ENCODE measurements at regions not wholly inside any gene's neighbourhood (a gene's known extent, or its start where the extent isn't known, plus 50 kb on each side); places are given as distances from the start of the nearest gene placed in this dataset.

DNA sequence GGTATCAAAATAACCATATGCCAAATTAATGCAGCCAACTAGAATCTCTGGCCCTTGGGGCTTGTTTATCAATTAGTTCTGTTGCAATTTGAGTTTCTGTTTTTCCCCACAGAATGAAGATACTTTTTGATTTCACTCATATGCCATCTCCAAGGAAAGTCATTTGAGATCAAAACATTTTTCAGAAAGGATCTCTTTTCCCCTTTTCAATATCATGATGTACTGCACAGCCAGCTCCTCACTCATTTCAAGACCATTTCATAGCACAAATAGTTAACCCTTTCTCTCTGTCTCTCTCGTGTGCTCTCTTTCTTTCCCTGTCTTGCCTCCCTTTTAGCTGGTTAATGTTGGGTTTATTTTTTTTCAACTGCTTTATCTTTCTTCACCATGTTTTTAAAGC, 387.3 kb downstream of the STK39 start:
- no peaks in the 10 kb centered on the region for H3K36me3 Mint-ChIP-seq
- DNase-seq: no peak
- no peak overlapping the region for H3K4me3 Mint-ChIP-seq
- CTCF ChIA-PET: interaction anchor here (0.7 kb wide), 1 partner anchor 258 kb away, joined by 3 read pairs; no protein-coding TSS in a partner anchor
- no peak overlapping the region for H3K27ac Mint-ChIP-seq
- H3K9me3 Mint-ChIP-seq: no peaks in the 10 kb centered on the region
- intact Hi-C loops (cut with micrococcal nuclease): no loop called here
- peaks cover 12% of the 10 kb centered on the region for H3K4me1 Mint-ChIP-seq (ENCODE audit: low read depth)
- POLR2A ChIA-PET: no interaction called here
- peaks cover 2% of the 10 kb centered on the region for H3K27me3 Mint-ChIP-seq

DNA sequence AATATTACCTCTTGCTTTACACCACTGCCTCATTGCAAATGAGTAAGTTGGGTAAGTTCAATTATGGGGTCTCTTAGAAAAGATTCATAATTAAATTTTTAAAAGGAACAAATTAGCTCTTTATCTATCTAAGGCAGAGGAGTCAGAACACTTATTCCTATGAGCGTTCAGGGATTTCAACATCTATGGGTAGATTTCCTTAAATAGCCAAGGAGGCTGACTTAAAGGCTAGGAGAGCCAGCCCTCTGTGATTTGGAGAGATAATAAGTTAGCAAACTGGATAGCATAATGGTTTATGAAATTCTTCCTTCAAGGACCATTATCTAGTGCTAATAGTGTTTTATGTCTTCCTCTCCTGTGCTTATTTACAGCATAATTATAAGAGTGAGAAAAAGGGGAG, 387.7 kb downstream of the STK39 start:
- CTCF ChIA-PET: interaction anchor here (0.7 to 1.8 kb wide), 2 partner anchors 258 to 259 kb away, joined by 3 to 7 read pairs; no protein-coding TSS in a partner anchor
- Mint-ChIP-seq H3K9me3 (no peaks in the 10 kb centered on the region), H3K27ac (no peak overlapping the region), H3K4me1 (ENCODE audit: low read depth) (peaks cover 12% of the 10 kb centered on the region), H3K27me3 (peaks cover 2% of the 10 kb centered on the region), H3K4me3 (no peak overlapping the region), H3K36me3 (no peaks in the 10 kb centered on the region)
- POLR2A ChIA-PET: no interaction called here
- intact Hi-C loops (cut with micrococcal nuclease): no loop called here
- no peak for DNase-seq

DNA sequence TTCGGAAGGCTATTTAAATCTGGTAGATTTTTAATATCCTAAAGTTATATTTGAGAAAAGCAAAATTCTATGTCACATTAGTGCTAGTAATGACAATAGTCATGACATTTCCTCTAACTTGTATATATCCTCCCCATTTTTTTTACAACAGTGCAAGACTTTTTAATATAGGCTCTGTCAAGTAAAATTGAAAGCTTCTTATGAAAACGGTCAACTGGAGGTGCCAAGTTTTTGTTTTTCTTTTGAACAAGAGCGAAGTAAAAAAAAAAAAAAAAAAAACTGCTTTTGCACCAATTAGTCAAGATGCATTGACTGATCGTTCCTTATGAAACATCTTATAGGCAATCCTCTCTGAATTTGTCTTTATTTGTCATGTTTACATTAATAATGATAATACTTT, 389.3 kb downstream of the STK39 start:
- Mint-ChIP-seq H3K36me3 (no peaks in the 10 kb centered on the region), H3K9me3 (no peaks in the 10 kb centered on the region), H3K4me3 (no peak overlapping the region), H3K27ac (no peak overlapping the region), H3K27me3 (peaks cover 2% of the 10 kb centered on the region), H3K4me1 (ENCODE audit: low read depth) (peaks cover 8% of the 10 kb centered on the region)
- intact Hi-C loops (cut with micrococcal nuclease): no loop called here
- no peak for DNase-seq
- CTCF ChIA-PET: interaction anchor here (1.8 kb wide), 1 partner anchor 260 kb away, joined by 7 read pairs; no protein-coding TSS in a partner anchor
- POLR2A ChIA-PET: no interaction called here

DNA sequence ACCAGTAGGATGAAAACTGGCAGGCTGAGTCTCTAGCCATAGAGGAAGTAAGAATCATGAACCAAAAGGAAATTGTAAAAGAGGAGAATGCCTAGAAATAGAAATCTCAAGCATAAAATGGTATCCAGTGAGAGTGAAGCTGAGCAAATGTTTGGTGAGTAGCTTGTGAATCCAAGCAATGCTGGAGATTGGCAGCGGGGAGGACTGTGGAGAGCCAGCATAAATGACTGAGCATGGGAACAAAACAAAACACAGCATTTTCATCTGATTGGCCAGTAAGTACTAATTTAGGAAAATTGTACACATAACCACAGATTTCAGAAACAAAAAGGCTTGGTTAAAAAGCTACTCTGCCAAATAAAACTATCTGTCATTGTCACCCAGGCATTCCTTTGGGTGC, 390.0 kb downstream of the STK39 start:
- no peak overlapping the region for H3K4me3 Mint-ChIP-seq
- no peaks in the 10 kb centered on the region for H3K36me3 Mint-ChIP-seq
- POLR2A ChIA-PET: no interaction called here
- intact Hi-C loops (cut with micrococcal nuclease): no loop called here
- H3K9me3 Mint-ChIP-seq: no peaks in the 10 kb centered on the region
- CTCF ChIA-PET: no interaction called here
- H3K27me3 Mint-ChIP-seq: peaks cover 2% of the 10 kb centered on the region
- no peak for DNase-seq
- H3K27ac Mint-ChIP-seq: no peak overlapping the region
- H3K4me1 Mint-ChIP-seq (ENCODE audit: low read depth): peaks cover 2% of the 10 kb centered on the region

DNA sequence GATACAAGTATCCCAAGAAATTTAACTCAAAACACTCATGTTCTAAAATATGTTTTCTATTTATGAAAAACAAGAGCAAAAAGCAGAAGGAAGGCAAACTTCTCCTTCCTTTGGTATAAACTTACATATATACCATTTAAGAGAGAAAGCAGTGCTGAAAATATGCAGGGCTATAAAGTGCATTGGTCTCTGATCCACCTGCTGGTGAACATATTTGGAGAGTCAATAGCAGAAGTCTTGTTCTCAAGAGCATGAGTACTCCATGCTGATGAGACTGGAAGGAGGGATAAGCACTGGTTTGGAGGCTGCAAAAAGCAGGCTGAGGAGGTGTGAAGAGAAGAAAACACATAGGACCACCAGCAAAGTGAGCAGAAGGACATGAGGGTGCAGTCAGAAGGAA, 391.2 kb downstream of the STK39 start:
- H3K27me3 Mint-ChIP-seq: peaks cover 3% of the 10 kb centered on the region
- CTCF ChIA-PET: no interaction called here
- no peak overlapping the region for H3K4me3 Mint-ChIP-seq
- no peaks in the 10 kb centered on the region for H3K9me3 Mint-ChIP-seq
- intact Hi-C loops (cut with micrococcal nuclease): no loop called here
- DNase-seq: no peak
- POLR2A ChIA-PET: no interaction called here
- no peaks in the 10 kb centered on the region for H3K4me1 Mint-ChIP-seq (ENCODE audit: low read depth)
- H3K36me3 Mint-ChIP-seq: no peaks in the 10 kb centered on the region
- H3K27ac Mint-ChIP-seq: no peak overlapping the region

DNA sequence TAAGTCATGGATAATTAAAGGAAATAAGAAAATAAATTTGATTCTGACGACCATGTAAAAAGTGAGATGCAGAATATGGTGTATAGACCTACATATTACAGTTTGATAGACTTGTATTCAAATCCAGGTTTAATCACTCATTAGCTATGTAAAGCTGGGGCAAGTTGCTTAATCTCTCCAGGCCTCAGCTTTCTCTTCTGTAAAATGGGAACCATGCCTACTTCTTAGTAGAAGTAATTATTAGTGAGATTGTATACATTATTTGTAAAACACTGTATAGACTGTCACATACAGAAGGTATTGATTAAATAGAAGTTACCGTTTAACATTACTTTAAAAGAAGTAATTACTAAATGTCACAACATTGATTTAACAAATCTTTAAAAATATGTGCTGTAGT, 392.2 kb downstream of the STK39 start:
- no peak overlapping the region for H3K27ac Mint-ChIP-seq
- H3K4me1 Mint-ChIP-seq (ENCODE audit: low read depth): no peaks in the 10 kb centered on the region

DNA sequence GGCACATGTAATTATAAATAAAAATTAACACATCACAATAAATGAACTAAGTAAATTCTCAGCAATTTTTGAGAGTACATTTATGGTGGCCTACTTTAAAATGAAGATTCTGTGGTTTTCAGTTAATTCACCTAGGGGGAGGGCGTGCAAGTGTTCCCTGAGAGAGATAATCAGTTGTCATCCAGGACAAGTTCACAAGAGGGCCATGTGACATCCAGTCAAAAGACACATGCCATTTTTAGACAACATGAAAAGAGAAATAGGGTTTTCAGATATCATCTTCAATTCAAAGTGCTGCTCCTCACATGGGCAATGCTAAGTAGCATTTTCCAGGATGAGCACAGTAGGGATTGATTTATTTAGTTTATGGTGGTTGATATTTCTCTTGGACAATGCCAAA, 393.7 kb downstream of the STK39 start:
- intact Hi-C loops (cut with micrococcal nuclease): no loop called here
- H3K4me3 Mint-ChIP-seq: no peak overlapping the region
- no peaks in the 10 kb centered on the region for H3K36me3 Mint-ChIP-seq
- H3K27ac Mint-ChIP-seq: no peak overlapping the region
- ChIA-PET POLR2A (no interaction called here), CTCF (no interaction called here)
- H3K4me1 Mint-ChIP-seq (ENCODE audit: low read depth): no peaks in the 10 kb centered on the region
- H3K27me3 Mint-ChIP-seq: peaks cover 2% of the 10 kb centered on the region
- DNase-seq: no peak
- H3K9me3 Mint-ChIP-seq: peaks cover 2% of the 10 kb centered on the region

More for the DNA sequence above, 392.2 kb downstream of the STK39 start:
- no peaks in the 10 kb centered on the region for H3K9me3 Mint-ChIP-seq
- CTCF ChIA-PET: interaction anchor here (0.5 kb wide), 1 partner anchor 9 kb away, joined by 3 read pairs; no protein-coding TSS in a partner anchor
- POLR2A ChIA-PET: no interaction called here
- no peak for DNase-seq
- peaks cover 2% of the 10 kb centered on the region for H3K27me3 Mint-ChIP-seq
- intact Hi-C loops (cut with micrococcal nuclease): no loop called here
- H3K36me3 Mint-ChIP-seq: no peaks in the 10 kb centered on the region
- no peak overlapping the region for H3K4me3 Mint-ChIP-seq

DNA sequence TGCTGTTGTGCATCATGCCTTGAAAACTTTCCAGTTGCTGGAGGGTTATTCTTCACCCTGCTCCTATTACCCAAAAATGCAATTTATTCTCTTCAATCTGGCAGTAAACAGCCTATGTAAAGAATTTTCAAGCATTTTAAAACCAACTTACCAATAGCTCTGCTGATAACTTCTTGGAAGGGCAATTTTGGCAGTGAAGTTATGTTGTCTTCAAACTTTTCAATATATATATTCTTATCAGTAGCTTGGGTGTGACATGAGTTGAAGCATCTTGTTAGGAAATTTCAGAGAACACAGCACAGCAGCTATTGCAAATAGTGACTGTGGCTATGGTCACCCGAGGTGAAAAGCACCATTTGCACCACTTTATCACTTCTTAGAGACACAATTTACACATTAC, 395.5 kb downstream of the STK39 start:
- CTCF ChIA-PET: interaction anchor here (0.8 kb wide), 1 partner anchor 267 kb away, joined by 3 read pairs; no protein-coding TSS in a partner anchor
- Mint-ChIP-seq H3K36me3 (no peaks in the 10 kb centered on the region), H3K27ac (no peak overlapping the region), H3K4me3 (no peak overlapping the region), H3K27me3 (peaks cover 2% of the 10 kb centered on the region), H3K4me1 (ENCODE audit: low read depth) (no peaks in the 10 kb centered on the region), H3K9me3 (peaks cover 2% of the 10 kb centered on the region)
- intact Hi-C loops (cut with micrococcal nuclease): no loop called here
- POLR2A ChIA-PET: no interaction called here
- no peak for DNase-seq

DNA sequence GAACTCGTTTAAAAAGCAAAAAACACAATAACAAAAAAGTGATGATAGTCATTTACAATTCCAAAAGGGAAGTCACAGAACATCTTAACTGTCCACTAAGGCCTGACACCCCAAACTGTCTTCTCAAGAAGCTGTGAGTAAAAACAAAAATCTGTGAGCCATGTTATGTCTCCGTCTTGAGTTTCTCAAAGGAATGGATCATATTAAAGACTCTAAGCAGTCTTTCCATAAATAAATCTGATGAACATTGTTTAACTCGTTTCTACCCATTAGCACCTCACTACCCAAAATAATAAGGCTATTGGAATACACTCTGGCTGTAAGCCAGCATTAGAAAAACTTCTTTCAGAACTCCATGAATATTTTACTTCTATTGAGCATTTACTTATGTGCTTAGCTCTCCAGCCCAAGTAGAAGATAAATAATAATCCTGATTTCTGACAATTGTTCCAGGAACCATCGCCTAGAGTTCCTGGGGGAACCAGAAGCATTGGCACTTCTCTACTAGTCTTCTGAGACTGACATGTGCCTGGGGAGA, 396.0 kb downstream of the STK39 start:
- ChIA-PET CTCF (interaction anchor here (0.8 kb wide), 1 partner anchor 267 kb away, joined by 3 read pairs; no protein-coding TSS in a partner anchor), POLR2A (no interaction called here)
- Mint-ChIP-seq H3K9me3 (peaks cover 2% of the 10 kb centered on the region), H3K4me1 (ENCODE audit: low read depth) (no peaks in the 10 kb centered on the region), H3K27ac (no peak overlapping the region), H3K27me3 (peaks cover 2% of the 10 kb centered on the region), H3K4me3 (no peak overlapping the region), H3K36me3 (no peaks in the 10 kb centered on the region)
- DNase-seq: no peak
- intact Hi-C loops (cut with micrococcal nuclease): no loop called here

DNA sequence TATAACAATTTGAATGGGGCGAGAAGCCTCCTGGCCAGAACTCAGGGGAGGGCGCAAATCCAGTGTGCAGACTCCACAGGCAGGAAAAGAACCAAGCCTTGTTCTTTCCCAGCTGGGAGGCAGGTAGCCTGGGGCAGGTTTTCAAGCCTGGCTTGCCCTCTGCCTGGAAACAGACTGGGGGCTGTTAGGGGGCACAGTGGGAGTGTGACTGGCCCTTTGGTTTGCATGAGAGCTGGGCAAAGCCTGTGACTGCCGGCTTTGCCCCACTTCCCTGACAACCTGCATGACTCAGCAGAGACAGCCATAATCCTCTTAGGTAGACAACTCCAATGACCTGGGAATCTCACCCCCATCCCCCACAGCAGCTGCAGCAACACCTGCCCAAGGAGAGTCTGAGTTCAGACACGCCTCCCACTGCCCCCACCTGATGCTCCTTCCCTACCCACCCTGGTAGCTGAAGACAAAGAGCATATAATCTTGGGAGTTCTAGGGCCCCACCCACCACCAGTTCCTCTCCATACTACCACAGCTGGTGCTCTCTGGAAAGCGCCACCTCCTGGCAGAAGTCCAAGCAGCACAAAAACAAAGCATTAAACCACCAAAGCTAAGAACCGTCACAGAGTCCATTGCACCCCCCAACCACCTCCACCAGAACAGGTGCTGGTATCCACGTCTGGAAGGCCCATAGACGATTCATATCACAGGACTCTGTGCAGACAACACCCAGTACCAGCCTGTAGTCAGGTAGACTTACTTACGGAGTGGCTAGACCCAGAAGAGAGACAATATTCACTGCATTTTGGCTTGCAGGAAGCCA, 402.5 kb downstream of the STK39 start:
- intact Hi-C loops (cut with micrococcal nuclease): no loop called here
- no peak overlapping the region for H3K4me3 Mint-ChIP-seq
- no peaks in the 10 kb centered on the region for H3K9me3 Mint-ChIP-seq
- ChIA-PET POLR2A (no interaction called here), CTCF (no interaction called here)
- H3K27me3 Mint-ChIP-seq: peaks cover 12% of the 10 kb centered on the region
- H3K36me3 Mint-ChIP-seq: no peaks in the 10 kb centered on the region
- H3K4me1 Mint-ChIP-seq (ENCODE audit: low read depth): no peaks in the 10 kb centered on the region
- no peak for DNase-seq
- H3K27ac Mint-ChIP-seq: no peak overlapping the region

DNA sequence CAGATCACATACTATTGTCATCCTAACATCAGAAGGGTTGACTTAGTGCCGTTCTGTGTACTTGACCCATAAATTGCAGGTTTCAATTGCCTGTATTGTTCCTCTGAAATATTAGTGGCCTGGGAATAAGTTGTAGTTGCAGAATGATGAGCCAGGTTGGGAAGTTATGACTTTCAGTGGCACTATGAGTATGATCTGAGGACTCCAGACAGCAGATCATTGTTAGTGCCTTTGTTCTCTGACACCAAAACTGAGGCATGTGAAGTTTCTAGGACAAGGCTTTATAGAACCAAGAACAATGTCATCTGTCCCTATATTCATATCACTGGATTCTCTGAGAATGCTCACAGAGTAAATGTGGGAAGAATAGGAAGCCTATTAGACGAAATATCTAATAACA, 403.7 kb downstream of the STK39 start:
- Mint-ChIP-seq H3K4me1 (ENCODE audit: low read depth) (no peaks in the 10 kb centered on the region), H3K36me3 (no peaks in the 10 kb centered on the region), H3K4me3 (no peak overlapping the region), H3K27ac (no peak overlapping the region), H3K9me3 (no peaks in the 10 kb centered on the region), H3K27me3 (peaks cover 12% of the 10 kb centered on the region)
- CTCF ChIA-PET: no interaction called here
- POLR2A ChIA-PET: no interaction called here
- intact Hi-C loops (cut with micrococcal nuclease): no loop called here
- no peak for DNase-seq

DNA sequence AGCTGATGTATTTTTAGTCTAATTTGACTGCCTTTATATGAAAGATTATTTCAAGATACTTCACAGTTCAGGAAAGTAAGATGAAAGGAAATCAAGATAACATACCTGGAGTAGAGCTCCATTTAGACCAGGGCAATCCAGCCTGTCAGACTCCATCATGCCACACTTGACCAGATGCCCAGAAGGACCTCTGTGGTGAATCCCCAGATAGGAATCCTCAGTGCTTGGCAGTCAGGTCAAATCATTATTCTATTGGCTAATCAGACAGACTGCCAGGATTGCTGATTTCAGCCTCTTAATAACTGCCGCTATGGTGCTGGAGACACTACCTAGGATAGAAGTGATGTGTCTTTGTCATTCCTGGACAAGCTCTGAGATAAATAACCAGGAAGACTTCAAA, 404.2 kb downstream of the STK39 start:
- POLR2A ChIA-PET: no interaction called here
- H3K4me3 Mint-ChIP-seq: no peak overlapping the region

DNA sequence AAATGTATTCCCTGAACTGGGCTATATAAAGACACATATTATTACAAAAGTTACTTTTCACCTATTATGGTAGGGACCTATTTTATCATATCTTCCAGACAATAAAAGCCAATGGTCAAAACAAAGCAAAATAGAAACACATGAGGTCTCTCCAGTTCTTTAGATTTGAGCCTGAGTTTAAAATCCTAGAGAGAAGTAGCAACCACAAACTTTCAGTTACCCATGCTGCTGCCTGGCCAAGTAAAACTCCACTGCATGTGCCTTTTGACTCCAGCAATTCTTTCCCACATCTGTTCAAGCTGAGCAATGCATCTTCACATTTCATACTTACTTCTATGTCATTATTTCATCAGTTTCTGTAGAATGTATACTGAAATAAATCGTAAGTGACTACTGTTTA, 405.3 kb downstream of the STK39 start:
- Mint-ChIP-seq H3K27me3 (peaks cover 12% of the 10 kb centered on the region), H3K4me3 (no peak overlapping the region), H3K4me1 (ENCODE audit: low read depth) (no peaks in the 10 kb centered on the region), H3K36me3 (no peaks in the 10 kb centered on the region), H3K9me3 (no peaks in the 10 kb centered on the region), H3K27ac (no peak overlapping the region)
- no peak for DNase-seq
- intact Hi-C loops (cut with micrococcal nuclease): no loop called here
- ChIA-PET CTCF (no interaction called here), POLR2A (no interaction called here)

More for the DNA sequence above, 404.2 kb downstream of the STK39 start:
- Mint-ChIP-seq H3K27me3 (peaks cover 12% of the 10 kb centered on the region), H3K9me3 (no peaks in the 10 kb centered on the region), H3K36me3 (no peaks in the 10 kb centered on the region), H3K4me1 (ENCODE audit: low read depth) (no peaks in the 10 kb centered on the region), H3K27ac (no peak overlapping the region)
- CTCF ChIA-PET: no interaction called here
- intact Hi-C loops (cut with micrococcal nuclease): no loop called here
- DNase-seq: no peak

All from activated CD4-positive, alpha-beta memory T cell treated with anti-CD3 and anti-CD28 coated beads for 36 hours (primary cell).